ENCODE measurements at regions not wholly inside any gene's neighbourhood (a gene's known extent, or its start where the extent isn't known, plus 50 kb on each side); places are given as distances from the start of the nearest gene placed in this dataset.

- TF ChIP-seq, protein P1, sequence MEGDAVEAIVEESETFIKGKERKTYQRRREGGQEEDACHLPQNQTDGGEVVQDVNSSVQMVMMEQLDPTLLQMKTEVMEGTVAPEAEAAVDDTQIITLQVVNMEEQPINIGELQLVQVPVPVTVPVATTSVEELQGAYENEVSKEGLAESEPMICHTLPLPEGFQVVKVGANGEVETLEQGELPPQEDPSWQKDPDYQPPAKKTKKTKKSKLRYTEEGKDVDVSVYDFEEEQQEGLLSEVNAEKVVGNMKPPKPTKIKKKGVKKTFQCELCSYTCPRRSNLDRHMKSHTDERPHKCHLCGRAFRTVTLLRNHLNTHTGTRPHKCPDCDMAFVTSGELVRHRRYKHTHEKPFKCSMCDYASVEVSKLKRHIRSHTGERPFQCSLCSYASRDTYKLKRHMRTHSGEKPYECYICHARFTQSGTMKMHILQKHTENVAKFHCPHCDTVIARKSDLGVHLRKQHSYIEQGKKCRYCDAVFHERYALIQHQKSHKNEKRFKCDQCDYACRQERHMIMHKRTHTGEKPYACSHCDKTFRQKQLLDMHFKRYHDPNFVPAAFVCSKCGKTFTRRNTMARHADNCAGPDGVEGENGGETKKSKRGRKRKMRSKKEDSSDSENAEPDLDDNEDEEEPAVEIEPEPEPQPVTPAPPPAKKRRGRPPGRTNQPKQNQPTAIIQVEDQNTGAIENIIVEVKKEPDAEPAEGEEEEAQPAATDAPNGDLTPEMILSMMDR (IDR thresholded peaks at IDR 0.05 in 2 of 3, conservative IDR thresholded peaks at IDR 0.05 in 1 of 3; ENCODE audit: insufficient read depth in 2 of 3, low read depth in 1 of 3, low read length in 3 of 3) = no peak
- no peak for TF ChIP-seq CEBPB (tag; IDR thresholded peaks at IDR 0.05)
- TF ChIP-seq, protein P2, sequence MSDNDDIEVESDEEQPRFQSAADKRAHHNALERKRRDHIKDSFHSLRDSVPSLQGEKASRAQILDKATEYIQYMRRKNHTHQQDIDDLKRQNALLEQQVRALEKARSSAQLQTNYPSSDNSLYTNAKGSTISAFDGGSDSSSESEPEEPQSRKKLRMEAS (CRISPR knock-in tag; IDR thresholded peaks at IDR 0.05) = no peak
- TF ChIP-seq NFIC (IDR thresholded peaks at IDR 0.05) = no peak
- TF ChIP-seq POLR2A (conservative IDR thresholded peaks at IDR 0.05) = no peak
- no peak for TF ChIP-seq ELK1 (CRISPR knock-in tag; IDR thresholded peaks at IDR 0.05)
- TF ChIP-seq ESRRA (IDR thresholded peaks at IDR 0.05; ENCODE audit: borderline replicate concordance, low read depth) = no peak
- no peak for TF ChIP-seq ZFP30 (CRISPR knock-in tag; IDR thresholded peaks at IDR 0.05; ENCODE audit: borderline replicate concordance)
- no peak for TF ChIP-seq KLF16 (IDR thresholded peaks at IDR 0.05)
Measured at GRCh38 chr3:46094506-46094905, 67.2 kb upstream of the XCR1 start.
